ENCODE measurements at regions not wholly inside any gene's neighbourhood (a gene's known extent, or its start where the extent isn't known, plus 50 kb on each side); places are given as distances from the start of the nearest gene placed in this dataset.
A peak's percentile ranks its signal among the peaks of the same experiment; 100 is the strongest.

DNA sequence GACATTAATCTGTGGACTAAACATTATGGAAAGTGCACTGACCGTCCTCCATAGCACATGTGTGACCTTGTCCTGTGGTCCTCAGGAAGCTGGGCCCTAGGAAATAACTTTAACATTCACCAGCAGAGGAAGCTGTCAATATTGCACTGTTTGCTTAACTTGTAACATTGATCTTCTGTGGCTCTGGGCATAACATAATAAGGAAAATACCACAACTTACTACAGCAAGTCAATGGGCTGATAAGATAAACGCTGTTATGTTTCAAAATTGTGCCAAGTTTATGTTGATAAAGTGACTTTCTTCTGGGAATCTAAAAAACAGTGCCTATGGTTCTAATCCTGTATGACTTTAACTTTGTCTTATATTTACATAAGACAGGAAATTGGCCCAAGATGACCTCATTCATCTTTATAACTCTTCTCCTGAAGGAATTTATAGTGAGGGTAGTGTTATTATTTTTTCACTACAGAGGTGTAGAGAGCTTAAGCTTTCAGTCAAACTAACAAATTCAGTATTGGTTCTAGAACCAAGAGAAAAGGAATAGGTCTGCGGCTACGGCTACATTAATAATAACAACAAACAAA is 113.7 kb upstream of the MAP4K3 start (continued):
- TF ChIP-seq SNAPC4 (CRISPR knock-in tag; IDR thresholded peaks at IDR 0.05) (0 out of 2 replicates have a peak, but pooled peaks have one; percentile 37), ZBTB42 (CRISPR knock-in tag; IDR thresholded peaks at IDR 0.05) (no peak), ARNTL (CRISPR knock-in tag; IDR thresholded peaks at IDR 0.05) (peak; percentile 94), PAX8 (CRISPR knock-in tag; IDR thresholded peaks at IDR 0.05; ENCODE audit: borderline replicate concordance) (no peak), YEATS2 (CRISPR knock-in tag; IDR thresholded peaks at IDR 0.05; ENCODE audit: borderline replicate concordance) (no peak; the same call in 1 of the 2 replicates), ZNF317 (CRISPR knock-in tag; IDR thresholded peaks at IDR 0.05) (peak; percentile 92), ZFP90 (CRISPR knock-in tag; IDR thresholded peaks at IDR 0.05; ENCODE audit: borderline replicate concordance) (peak; percentile 90; the same call in 1 of the 2 replicates), KLF15 (CRISPR knock-in tag; IDR thresholded peaks at IDR 0.05; ENCODE audit: borderline replicate concordance) (no peak; the same call in 1 of the 2 replicates), ZNF674 (CRISPR knock-in tag; IDR thresholded peaks at IDR 0.05; ENCODE audit: low read depth) (no peak), ZNF234 (CRISPR knock-in tag; conservative IDR thresholded peaks at IDR 0.05) (no peak), PHF5A (CRISPR knock-in tag; IDR thresholded peaks at IDR 0.05; ENCODE audit: low read depth, unreplicated experiment) (peak; percentile 99), ZBTB38 (CRISPR knock-in tag; IDR thresholded peaks at IDR 0.05) (no peak; the same call in 1 of the 2 replicates), NPAS2 (CRISPR knock-in tag; IDR thresholded peaks at IDR 0.05; ENCODE audit: borderline replicate concordance) (no peak), ARID3A (IDR thresholded peaks at IDR 0.05; ENCODE audit: low read depth, low read length) (peak; percentile 96), ERF (CRISPR knock-in tag; IDR thresholded peaks at IDR 0.05) (peak; percentile 99), KDM5A (IDR thresholded peaks at IDR 0.05; ENCODE audit: borderline replicate concordance, low read length) (no peak), HNRNPH1 (optimal IDR thresholded peaks at IDR 0.05; ENCODE audit: low read depth, low read length) (no peak), ZNF768 (CRISPR knock-in tag; IDR thresholded peaks at IDR 0.05) (no peak)
- TF ChIP-seq, protein P1, sequence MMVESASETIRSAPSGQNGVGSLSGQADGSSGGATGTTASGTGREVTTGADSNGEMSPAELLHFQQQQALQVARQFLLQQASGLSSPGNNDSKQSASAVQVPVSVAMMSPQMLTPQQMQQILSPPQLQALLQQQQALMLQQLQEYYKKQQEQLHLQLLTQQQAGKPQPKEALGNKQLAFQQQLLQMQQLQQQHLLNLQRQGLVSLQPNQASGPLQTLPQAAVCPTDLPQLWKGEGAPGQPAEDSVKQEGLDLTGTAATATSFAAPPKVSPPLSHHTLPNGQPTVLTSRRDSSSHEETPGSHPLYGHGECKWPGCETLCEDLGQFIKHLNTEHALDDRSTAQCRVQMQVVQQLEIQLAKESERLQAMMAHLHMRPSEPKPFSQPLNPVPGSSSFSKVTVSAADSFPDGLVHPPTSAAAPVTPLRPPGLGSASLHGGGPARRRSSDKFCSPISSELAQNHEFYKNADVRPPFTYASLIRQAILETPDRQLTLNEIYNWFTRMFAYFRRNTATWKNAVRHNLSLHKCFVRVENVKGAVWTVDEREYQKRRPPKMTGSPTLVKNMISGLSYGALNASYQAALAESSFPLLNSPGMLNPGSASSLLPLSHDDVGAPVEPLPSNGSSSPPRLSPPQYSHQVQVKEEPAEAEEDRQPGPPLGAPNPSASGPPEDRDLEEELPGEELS (CRISPR knock-in tag; IDR thresholded peaks at IDR 0.05) = peak; percentile 100
- TF ChIP-seq, protein P2, sequence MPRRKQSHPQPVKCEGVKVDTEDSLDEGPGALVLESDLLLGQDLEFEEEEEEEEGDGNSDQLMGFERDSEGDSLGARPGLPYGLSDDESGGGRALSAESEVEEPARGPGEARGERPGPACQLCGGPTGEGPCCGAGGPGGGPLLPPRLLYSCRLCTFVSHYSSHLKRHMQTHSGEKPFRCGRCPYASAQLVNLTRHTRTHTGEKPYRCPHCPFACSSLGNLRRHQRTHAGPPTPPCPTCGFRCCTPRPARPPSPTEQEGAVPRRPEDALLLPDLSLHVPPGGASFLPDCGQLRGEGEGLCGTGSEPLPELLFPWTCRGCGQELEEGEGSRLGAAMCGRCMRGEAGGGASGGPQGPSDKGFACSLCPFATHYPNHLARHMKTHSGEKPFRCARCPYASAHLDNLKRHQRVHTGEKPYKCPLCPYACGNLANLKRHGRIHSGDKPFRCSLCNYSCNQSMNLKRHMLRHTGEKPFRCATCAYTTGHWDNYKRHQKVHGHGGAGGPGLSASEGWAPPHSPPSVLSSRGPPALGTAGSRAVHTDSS (CRISPR knock-in tag; conservative IDR thresholded peaks at IDR 0.05) = no peak
